ENCODE measurements at regions not wholly inside any gene's neighbourhood (a gene's known extent, or its start where the extent isn't known, plus 50 kb on each side); places are given as distances from the start of the nearest gene placed in this dataset.

- TF ChIP-seq HNF1B (CRISPR knock-in tag; IDR thresholded peaks at IDR 0.05) = 0 out of 2 replicates have a peak, but pooled peaks have one; percentile 25
- TF ChIP-seq ZUFSP (CRISPR knock-in tag; IDR thresholded peaks at IDR 0.05; ENCODE audit: borderline replicate concordance) = no peak
- no peak for TF ChIP-seq SALL2 (CRISPR knock-in tag; IDR thresholded peaks at IDR 0.05)
- TF ChIP-seq ZNF614 (CRISPR knock-in tag; IDR thresholded peaks at IDR 0.05; ENCODE audit: borderline replicate concordance) = no peak
- no peak for TF ChIP-seq ISL2 (CRISPR knock-in tag; IDR thresholded peaks at IDR 0.05)
- no peak for TF ChIP-seq POGZ (CRISPR knock-in tag; IDR thresholded peaks at IDR 0.05)
- no peak for TF ChIP-seq KLF6 (CRISPR knock-in tag; IDR thresholded peaks at IDR 0.05)
- TF ChIP-seq SNAI1 (CRISPR knock-in tag; IDR thresholded peaks at IDR 0.05; ENCODE audit: borderline replicate concordance) = peak; percentile 83; the same call in 1 of the 2 replicates
- TF ChIP-seq ZMYM4 (CRISPR knock-in tag; IDR thresholded peaks at IDR 0.05) = no peak
- no peak for TF ChIP-seq SRSF1 (optimal IDR thresholded peaks at IDR 0.05; ENCODE audit: low read depth, low read length)
- peak; percentile 73; the same call in 1 of the 2 replicates for TF ChIP-seq HNRNPL (IDR thresholded peaks at IDR 0.05; ENCODE audit: low read depth, low read length)
- no peak for TF ChIP-seq ZNF234 (CRISPR knock-in tag; conservative IDR thresholded peaks at IDR 0.05)
- TF ChIP-seq, protein P1, sequence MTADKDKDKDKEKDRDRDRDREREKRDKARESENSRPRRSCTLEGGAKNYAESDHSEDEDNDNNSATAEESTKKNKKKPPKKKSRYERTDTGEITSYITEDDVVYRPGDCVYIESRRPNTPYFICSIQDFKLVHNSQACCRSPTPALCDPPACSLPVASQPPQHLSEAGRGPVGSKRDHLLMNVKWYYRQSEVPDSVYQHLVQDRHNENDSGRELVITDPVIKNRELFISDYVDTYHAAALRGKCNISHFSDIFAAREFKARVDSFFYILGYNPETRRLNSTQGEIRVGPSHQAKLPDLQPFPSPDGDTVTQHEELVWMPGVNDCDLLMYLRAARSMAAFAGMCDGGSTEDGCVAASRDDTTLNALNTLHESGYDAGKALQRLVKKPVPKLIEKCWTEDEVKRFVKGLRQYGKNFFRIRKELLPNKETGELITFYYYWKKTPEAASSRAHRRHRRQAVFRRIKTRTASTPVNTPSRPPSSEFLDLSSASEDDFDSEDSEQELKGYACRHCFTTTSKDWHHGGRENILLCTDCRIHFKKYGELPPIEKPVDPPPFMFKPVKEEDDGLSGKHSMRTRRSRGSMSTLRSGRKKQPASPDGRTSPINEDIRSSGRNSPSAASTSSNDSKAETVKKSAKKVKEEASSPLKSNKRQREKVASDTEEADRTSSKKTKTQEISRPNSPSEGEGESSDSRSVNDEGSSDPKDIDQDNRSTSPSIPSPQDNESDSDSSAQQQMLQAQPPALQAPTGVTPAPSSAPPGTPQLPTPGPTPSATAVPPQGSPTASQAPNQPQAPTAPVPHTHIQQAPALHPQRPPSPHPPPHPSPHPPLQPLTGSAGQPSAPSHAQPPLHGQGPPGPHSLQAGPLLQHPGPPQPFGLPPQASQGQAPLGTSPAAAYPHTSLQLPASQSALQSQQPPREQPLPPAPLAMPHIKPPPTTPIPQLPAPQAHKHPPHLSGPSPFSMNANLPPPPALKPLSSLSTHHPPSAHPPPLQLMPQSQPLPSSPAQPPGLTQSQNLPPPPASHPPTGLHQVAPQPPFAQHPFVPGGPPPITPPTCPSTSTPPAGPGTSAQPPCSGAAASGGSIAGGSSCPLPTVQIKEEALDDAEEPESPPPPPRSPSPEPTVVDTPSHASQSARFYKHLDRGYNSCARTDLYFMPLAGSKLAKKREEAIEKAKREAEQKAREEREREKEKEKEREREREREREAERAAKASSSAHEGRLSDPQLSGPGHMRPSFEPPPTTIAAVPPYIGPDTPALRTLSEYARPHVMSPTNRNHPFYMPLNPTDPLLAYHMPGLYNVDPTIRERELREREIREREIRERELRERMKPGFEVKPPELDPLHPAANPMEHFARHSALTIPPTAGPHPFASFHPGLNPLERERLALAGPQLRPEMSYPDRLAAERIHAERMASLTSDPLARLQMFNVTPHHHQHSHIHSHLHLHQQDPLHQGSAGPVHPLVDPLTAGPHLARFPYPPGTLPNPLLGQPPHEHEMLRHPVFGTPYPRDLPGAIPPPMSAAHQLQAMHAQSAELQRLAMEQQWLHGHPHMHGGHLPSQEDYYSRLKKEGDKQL (CRISPR knock-in tag; IDR thresholded peaks at IDR 0.05; ENCODE audit: low read depth) = 0 out of 2 replicates have a peak, but pooled peaks have one; percentile 55
- no peak for TF ChIP-seq ZNF142 (CRISPR knock-in tag; IDR thresholded peaks at IDR 0.05)
Observed at GRCh38 chr22:25395915-25396314, 168.6 kb upstream of the GRK3 start (continued).

All from HepG2 (cell line).